A673 (cell line): ENCODE measurements at regions not wholly inside any gene's neighbourhood (a gene's known extent, or its start where the extent isn't known, plus 50 kb on each side); places are given as distances from the start of the nearest gene placed in this dataset.
"Not testable (repeated sequence)": the region's sequence is repeated elsewhere in the genome, so short reads cannot be mapped to it uniquely, and the experiment has no call there.

Experiments
- BruUV-seq: library from RNA; stranded (reverse); fragments of 400-500 nt; replicated peaks from 2 replicates; lab custom pipeline; 2021; lab: Mats Ljungman, UMichigan
- CTCF ChIA-PET: fragments of 300-600 bp; sonication (Branson Sonifier 250); formaldehyde crosslinking; loops from one replicate; lab custom pipeline; 2022; ENCODE audit warnings: antibody characterized with exemption; lab: Charles Lee
- POLR2A ChIA-PET: fragments of 300-600 bp; sonication (Branson Sonifier 250); formaldehyde crosslinking; loops from one replicate; lab custom pipeline; 2022; ENCODE audit warnings: antibody characterized with exemption; ENCODE audit not compliant: low non-redundant PET; lab: Charles Lee
- DNase-seq: peaks from one replicate; pipeline ENCODE4 v3.0.0-alpha.2; 2015; ENCODE audit warnings: low spot score
- H3K27ac ChIP-seq: fragments of 200-600 bp; sonication (generic); 2 replicates; pipeline ENCODE4 v1.5.1; 2016; ENCODE audit warnings: mixed run types, low read depth, mild to moderate bottlenecking, mixed read lengths, antibody characterized with exemption, low read length; ENCODE audit not compliant: poor library complexity, severe bottlenecking
- H3K27me3 ChIP-seq: fragments of 200-600 bp; sonication (generic); replicated peaks from 2 replicates; pipeline ENCODE4 v1.6.1; 2017; ENCODE audit warnings: mixed run types, low read depth, mild to moderate bottlenecking, mixed read lengths, antibody characterized with exemption, low read length; ENCODE audit not compliant: insufficient read depth, poor library complexity
- H3K36me3 ChIP-seq: fragments of 200-600 bp; sonication (generic); 2 replicates; pipeline ENCODE4 v1.6.1; 2016; ENCODE audit warnings: mixed run types, mild to moderate bottlenecking, mixed read lengths, antibody characterized with exemption, low read length; ENCODE audit not compliant: insufficient read depth, poor library complexity, severe bottlenecking
- H3K4me1 ChIP-seq: fragments of 200-600 bp; sonication (generic); 2 replicates; pipeline ENCODE4 v1.6.1; 2017; ENCODE audit warnings: mixed run types, mild to moderate bottlenecking, mixed read lengths, antibody characterized with exemption, low read length; ENCODE audit not compliant: insufficient read depth, poor library complexity, severe bottlenecking
- H3K4me3 ChIP-seq: fragments of 200-600 bp; sonication (generic); 2 replicates; pipeline ENCODE4 v1.5.1; 2016; ENCODE audit warnings: low read depth, mixed run types, mild to moderate bottlenecking, mixed read lengths, low read length; ENCODE audit not compliant: poor library complexity, severe bottlenecking
- H3K9me3 ChIP-seq: fragments of 200-600 bp; sonication (generic); 2 replicates; pipeline ENCODE4 v1.6.1; 2016; ENCODE audit warnings: mixed run types, low read depth, mild to moderate bottlenecking, mixed read lengths, antibody characterized with exemption, low read length; ENCODE audit not compliant: poor library complexity, severe bottlenecking
- CTCF ChIP-seq: fragments of 300-800, 200-600 bp; sonication (generic); conservative IDR thresholded peaks from 2 replicates; pipeline ENCODE4 v1.5.1; 2017; ENCODE audit warnings: low read depth, mild to moderate bottlenecking, antibody characterized with exemption, low read length, moderate library complexity, mixed read lengths
- EZH2 ChIP-seq: fragments of 200-600 bp; sonication (generic); IDR thresholded peaks from 2 replicates; pipeline ENCODE4 v1.6.1; 2017; ENCODE audit warnings: borderline replicate concordance, low read depth, mild to moderate bottlenecking, mixed read lengths, antibody characterized with exemption, low read length; ENCODE audit not compliant: poor library complexity, severe bottlenecking
- intact Hi-C: fragments of 100-400 bp; cut with micrococcal nuclease; formaldehyde crosslinking; loops from one replicate; pipeline ENCODE4 v1.10.0; 2022; ENCODE audit not compliant: unreplicated experiment

DNA sequence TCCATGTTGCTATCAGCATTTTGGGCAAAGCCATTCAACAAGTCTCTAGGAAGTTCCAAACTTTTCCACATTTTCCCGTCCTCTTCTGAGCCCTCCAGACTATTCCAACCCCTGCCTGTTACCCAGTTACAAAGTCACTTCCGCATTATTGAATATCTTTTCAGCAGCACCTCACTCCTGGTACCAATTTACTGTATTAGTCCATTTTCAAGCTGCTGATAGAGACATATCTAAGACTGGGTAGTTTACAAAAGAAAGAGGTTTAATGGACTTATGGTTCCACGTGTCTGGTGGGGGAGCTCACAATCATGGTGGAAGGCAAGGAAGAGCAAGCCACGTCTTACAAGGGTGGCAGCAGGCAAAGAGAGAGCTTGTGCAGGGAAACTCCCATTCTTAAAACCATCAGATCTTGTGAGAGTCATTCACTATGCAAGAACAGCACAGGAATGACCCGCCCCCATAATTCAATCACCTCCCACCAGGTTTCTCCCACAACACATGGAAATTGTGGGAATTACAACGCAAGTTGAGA, 435.6 kb upstream of the GRM7 start:
- intact Hi-C loops, result no loop called here
- ChIA-PET CTCF (no interaction called here), POLR2A (no interaction called here)

DNA sequence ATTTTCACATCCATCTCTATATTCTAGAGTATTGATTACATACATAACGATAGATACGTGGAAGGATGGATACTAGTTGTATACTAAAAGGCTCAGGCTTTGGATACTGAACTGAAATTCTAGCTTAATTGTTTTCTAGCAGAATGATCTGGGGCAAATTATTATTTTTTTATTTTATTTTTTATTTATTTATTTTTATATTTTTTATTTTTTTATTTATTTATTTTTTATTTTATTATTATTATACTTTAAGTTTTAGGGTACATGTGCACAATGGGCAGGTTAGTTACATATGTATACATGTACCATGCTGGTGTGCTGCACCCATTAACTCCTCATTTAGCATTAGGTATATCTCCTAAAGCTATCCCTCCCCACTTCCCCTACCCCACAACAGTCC, 432.6 kb upstream of the GRM7 start:
- BruUV-seq, intact Hi-C loops, DNase-seq, H3K4me1 ChIP-seq, H3K4me3 ChIP-seq, POLR2A ChIA-PET, H3K27ac ChIP-seq, H3K27me3 ChIP-seq, H3K36me3 ChIP-seq, CTCF ChIA-PET: not testable (repeated sequence)
- H3K9me3 ChIP-seq, result peaks cover 12% of the 10 kb centered on the region

More for the DNA sequence above, 435.6 kb upstream of the GRM7 start:
- no peaks in the 10 kb centered on the region for H3K27me3 ChIP-seq
- no TSS peak for BruUV-seq
- no peak overlapping the region for H3K27ac ChIP-seq
- H3K4me1 ChIP-seq, result no peaks in the 10 kb centered on the region
- peaks cover 7% of the 10 kb centered on the region for H3K9me3 ChIP-seq
- TF ChIP-seq CTCF, result no peak
- TF ChIP-seq EZH2, result no peak
- H3K36me3 ChIP-seq, result no peaks in the 10 kb centered on the region
- DNase-seq, result no peak
- no peak overlapping the region for H3K4me3 ChIP-seq

GRCh38 chr3:6435951-6436350, 425.0 kb upstream of the GRM7 start:
- no peak for TF ChIP-seq EZH2
- TF ChIP-seq CTCF, result no peak
- POLR2A ChIA-PET, result no interaction called here
- DNase-seq, result no peak
- no TSS peak for BruUV-seq
- CTCF ChIA-PET, result no interaction called here
- Histone ChIP-seq H3K27ac (no peak overlapping the region), H3K4me3 (no peak overlapping the region), H3K36me3 (no peaks in the 10 kb centered on the region), H3K4me1 (no peaks in the 10 kb centered on the region), H3K27me3 (no peaks in the 10 kb centered on the region), H3K9me3 (peaks cover 4% of the 10 kb centered on the region)
- intact Hi-C loops, result no loop called here

GRCh38 chr3:6437631-6438030, 423.3 kb upstream of the GRM7 start:
- Histone ChIP-seq H3K4me3 (no peak overlapping the region), H3K4me1 (no peaks in the 10 kb centered on the region), H3K27me3 (no peaks in the 10 kb centered on the region), H3K27ac (no peak overlapping the region), H3K9me3 (no peaks in the 10 kb centered on the region), H3K36me3 (no peaks in the 10 kb centered on the region)
- no peak for DNase-seq
- CTCF ChIA-PET, result no interaction called here
- no peak for TF ChIP-seq CTCF
- TF ChIP-seq EZH2, result no peak
- intact Hi-C loops, result no loop called here
- POLR2A ChIA-PET, result no interaction called here
- no TSS peak for BruUV-seq
